ENCODE measurements at regions not wholly inside any gene's neighbourhood (a gene's known extent, or its start where the extent isn't known, plus 50 kb on each side); places are given as distances from the start of the nearest gene placed in this dataset.

DNA sequence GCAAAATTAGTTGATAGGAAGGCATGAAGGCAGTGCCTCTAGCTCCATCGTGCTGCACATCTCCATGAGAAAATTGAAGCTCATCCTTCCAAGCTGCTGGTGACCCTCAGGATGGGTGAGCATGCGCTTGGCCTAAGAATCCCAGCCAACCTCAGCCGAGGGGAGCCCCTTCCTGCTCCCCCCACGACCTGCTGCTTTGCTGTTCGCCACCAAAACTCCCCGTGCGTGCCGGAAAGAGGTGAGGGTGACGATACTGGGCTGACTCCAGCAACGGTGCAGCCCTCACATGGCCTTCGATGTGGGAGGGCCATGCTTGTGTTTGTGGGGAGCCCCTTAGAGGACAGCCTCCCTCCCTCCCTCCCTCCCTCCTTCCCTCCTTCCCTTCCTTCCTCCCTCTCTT lies 660.9 kb downstream of the BRD1 start:
- Histone ChIP-seq H3K27ac (ENCODE audit: low read depth) (no peak overlapping the region), H3K4me1 (ENCODE audit: insufficient read depth) (no peaks in the 10 kb centered on the region), H3K27me3 (ENCODE audit: insufficient read depth) (no peaks in the 10 kb centered on the region), H2AFZ (no peak overlapping the region), H3K9me2 (ENCODE audit: insufficient read depth) (no peaks in the 10 kb centered on the region), H3K4me3 (no peak overlapping the region), H3K4me2 (no peak overlapping the region), H3K79me2 (replicated peaks; ENCODE audit: insufficient read depth) (no peaks in the 10 kb centered on the region), H4K20me1 (replicated peaks; ENCODE audit: insufficient read depth) (no peaks in the 10 kb centered on the region), H3K36me3 (ENCODE audit: insufficient read depth) (no peaks in the 10 kb centered on the region), H3F3A (replicated peaks; ENCODE audit: low read depth) (no peaks in the 10 kb centered on the region)
- no peaks in the 10 kb centered on the region for H3K4me1 Mint-ChIP-seq
- H3K36me3 Mint-ChIP-seq (ENCODE audit: low read depth), result peaks cover 7% of the 10 kb centered on the region
- H3K27me3 Mint-ChIP-seq (ENCODE audit: insufficient read depth, low read depth, poor library complexity), result peaks cover 4% of the 10 kb centered on the region
- ATAC-seq (no peak), DNase-seq (ENCODE audit: low spot score) (no peak)
- no peak overlapping the region for H3K27ac Mint-ChIP-seq
- no peak overlapping the region for H3K4me3 Mint-ChIP-seq
- peaks cover 15% of the 10 kb centered on the region for H3K9me3 Mint-ChIP-seq
- TF ChIP-seq, protein P1, sequence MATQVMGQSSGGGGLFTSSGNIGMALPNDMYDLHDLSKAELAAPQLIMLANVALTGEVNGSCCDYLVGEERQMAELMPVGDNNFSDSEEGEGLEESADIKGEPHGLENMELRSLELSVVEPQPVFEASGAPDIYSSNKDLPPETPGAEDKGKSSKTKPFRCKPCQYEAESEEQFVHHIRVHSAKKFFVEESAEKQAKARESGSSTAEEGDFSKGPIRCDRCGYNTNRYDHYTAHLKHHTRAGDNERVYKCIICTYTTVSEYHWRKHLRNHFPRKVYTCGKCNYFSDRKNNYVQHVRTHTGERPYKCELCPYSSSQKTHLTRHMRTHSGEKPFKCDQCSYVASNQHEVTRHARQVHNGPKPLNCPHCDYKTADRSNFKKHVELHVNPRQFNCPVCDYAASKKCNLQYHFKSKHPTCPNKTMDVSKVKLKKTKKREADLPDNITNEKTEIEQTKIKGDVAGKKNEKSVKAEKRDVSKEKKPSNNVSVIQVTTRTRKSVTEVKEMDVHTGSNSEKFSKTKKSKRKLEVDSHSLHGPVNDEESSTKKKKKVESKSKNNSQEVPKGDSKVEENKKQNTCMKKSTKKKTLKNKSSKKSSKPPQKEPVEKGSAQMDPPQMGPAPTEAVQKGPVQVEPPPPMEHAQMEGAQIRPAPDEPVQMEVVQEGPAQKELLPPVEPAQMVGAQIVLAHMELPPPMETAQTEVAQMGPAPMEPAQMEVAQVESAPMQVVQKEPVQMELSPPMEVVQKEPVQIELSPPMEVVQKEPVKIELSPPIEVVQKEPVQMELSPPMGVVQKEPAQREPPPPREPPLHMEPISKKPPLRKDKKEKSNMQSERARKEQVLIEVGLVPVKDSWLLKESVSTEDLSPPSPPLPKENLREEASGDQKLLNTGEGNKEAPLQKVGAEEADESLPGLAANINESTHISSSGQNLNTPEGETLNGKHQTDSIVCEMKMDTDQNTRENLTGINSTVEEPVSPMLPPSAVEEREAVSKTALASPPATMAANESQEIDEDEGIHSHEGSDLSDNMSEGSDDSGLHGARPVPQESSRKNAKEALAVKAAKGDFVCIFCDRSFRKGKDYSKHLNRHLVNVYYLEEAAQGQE (IDR thresholded peaks at IDR 0.05; ENCODE audit: unreplicated experiment), result no peak
- TF ChIP-seq, protein P2, sequence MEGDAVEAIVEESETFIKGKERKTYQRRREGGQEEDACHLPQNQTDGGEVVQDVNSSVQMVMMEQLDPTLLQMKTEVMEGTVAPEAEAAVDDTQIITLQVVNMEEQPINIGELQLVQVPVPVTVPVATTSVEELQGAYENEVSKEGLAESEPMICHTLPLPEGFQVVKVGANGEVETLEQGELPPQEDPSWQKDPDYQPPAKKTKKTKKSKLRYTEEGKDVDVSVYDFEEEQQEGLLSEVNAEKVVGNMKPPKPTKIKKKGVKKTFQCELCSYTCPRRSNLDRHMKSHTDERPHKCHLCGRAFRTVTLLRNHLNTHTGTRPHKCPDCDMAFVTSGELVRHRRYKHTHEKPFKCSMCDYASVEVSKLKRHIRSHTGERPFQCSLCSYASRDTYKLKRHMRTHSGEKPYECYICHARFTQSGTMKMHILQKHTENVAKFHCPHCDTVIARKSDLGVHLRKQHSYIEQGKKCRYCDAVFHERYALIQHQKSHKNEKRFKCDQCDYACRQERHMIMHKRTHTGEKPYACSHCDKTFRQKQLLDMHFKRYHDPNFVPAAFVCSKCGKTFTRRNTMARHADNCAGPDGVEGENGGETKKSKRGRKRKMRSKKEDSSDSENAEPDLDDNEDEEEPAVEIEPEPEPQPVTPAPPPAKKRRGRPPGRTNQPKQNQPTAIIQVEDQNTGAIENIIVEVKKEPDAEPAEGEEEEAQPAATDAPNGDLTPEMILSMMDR (conservative IDR thresholded peaks at IDR 0.05; ENCODE audit: low read depth in 2 of 2), result no peak
- TF ChIP-seq STAT1 (IDR thresholded peaks at IDR 0.05; ENCODE audit: unreplicated experiment) (no peak), CREB1 (CRISPR knock-in tag; IDR thresholded peaks at IDR 0.05; ENCODE audit: low read depth) (no peak), ZNF331 (CRISPR knock-in tag; IDR thresholded peaks at IDR 0.05; ENCODE audit: low read depth) (no peak), ZNF114 (CRISPR knock-in tag; IDR thresholded peaks at IDR 0.05) (no peak), JUNB (IDR thresholded peaks at IDR 0.05; ENCODE audit: unreplicated experiment) (no peak), EZH2 (IDR thresholded peaks at IDR 0.05; ENCODE audit: low read depth, unreplicated experiment) (no peak), NANOG (IDR thresholded peaks at IDR 0.05; ENCODE audit: borderline replicate concordance) (no peak), EZH2phosphoT487 (IDR thresholded peaks at IDR 0.05; ENCODE audit: unreplicated experiment) (no peak), POLR2AphosphoS5 (IDR thresholded peaks at IDR 0.05; ENCODE audit: low read depth) (no peak)
- TF ChIP-seq, protein P3, sequence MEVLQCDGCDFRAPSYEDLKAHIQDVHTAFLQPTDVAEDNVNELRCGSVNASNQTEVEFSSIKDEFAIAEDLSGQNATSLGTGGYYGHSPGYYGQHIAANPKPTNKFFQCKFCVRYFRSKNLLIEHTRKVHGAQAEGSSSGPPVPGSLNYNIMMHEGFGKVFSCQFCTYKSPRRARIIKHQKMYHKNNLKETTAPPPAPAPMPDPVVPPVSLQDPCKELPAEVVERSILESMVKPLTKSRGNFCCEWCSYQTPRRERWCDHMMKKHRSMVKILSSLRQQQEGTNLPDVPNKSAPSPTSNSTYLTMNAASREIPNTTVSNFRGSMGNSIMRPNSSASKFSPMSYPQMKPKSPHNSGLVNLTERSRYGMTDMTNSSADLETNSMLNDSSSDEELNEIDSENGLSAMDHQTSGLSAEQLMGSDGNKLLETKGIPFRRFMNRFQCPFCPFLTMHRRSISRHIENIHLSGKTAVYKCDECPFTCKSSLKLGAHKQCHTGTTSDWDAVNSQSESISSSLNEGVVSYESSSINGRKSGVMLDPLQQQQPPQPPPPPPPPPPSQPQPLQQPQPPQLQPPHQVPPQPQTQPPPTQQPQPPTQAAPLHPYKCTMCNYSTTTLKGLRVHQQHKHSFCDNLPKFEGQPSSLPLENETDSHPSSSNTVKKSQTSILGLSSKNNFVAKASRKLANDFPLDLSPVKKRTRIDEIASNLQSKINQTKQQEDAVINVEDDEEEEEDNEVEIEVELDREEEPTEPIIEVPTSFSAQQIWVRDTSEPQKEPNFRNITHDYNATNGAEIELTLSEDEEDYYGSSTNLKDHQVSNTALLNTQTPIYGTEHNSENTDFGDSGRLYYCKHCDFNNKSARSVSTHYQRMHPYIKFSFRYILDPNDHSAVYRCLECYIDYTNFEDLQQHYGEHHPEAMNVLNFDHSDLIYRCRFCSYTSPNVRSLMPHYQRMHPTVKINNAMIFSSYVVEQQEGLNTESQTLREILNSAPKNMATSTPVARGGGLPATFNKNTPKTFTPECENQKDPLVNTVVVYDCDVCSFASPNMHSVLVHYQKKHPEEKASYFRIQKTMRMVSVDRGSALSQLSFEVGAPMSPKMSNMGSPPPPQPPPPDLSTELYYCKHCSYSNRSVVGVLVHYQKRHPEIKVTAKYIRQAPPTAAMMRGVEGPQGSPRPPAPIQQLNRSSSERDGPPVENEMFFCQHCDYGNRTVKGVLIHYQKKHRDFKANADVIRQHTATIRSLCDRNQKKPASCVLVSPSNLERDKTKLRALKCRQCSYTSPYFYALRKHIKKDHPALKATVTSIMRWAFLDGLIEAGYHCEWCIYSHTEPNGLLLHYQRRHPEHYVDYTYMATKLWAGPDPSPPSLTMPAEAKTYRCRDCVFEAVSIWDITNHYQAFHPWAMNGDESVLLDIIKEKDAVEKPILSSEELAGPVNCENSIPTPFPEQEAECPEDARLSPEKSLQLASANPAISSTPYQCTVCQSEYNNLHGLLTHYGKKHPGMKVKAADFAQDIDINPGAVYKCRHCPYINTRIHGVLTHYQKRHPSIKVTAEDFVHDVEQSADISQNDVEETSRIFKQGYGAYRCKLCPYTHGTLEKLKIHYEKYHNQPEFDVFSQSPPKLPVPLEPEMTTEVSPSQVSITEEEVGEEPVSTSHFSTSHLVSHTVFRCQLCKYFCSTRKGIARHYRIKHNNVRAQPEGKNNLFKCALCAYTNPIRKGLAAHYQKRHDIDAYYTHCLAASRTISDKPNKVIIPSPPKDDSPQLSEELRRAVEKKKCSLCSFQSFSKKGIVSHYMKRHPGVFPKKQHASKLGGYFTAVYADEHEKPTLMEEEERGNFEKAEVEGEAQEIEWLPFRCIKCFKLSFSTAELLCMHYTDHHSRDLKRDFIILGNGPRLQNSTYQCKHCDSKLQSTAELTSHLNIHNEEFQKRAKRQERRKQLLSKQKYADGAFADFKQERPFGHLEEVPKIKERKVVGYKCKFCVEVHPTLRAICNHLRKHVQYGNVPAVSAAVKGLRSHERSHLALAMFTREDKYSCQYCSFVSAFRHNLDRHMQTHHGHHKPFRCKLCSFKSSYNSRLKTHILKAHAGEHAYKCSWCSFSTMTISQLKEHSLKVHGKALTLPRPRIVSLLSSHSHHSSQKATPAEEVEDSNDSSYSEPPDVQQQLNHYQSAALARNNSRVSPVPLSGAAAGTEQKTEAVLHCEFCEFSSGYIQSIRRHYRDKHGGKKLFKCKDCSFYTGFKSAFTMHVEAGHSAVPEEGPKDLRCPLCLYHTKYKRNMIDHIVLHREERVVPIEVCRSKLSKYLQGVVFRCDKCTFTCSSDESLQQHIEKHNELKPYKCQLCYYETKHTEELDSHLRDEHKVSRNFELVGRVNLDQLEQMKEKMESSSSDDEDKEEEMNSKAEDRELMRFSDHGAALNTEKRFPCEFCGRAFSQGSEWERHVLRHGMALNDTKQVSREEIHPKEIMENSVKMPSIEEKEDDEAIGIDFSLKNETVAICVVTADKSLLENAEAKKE (CRISPR knock-in tag; IDR thresholded peaks at IDR 0.05), result no peak
- TF ChIP-seq, protein P4, sequence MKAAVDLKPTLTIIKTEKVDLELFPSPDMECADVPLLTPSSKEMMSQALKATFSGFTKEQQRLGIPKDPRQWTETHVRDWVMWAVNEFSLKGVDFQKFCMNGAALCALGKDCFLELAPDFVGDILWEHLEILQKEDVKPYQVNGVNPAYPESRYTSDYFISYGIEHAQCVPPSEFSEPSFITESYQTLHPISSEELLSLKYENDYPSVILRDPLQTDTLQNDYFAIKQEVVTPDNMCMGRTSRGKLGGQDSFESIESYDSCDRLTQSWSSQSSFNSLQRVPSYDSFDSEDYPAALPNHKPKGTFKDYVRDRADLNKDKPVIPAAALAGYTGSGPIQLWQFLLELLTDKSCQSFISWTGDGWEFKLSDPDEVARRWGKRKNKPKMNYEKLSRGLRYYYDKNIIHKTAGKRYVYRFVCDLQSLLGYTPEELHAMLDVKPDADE (IDR thresholded peaks at IDR 0.05), result no peak

Data from GM23338 (cell line).